Germinal center (tissue), 1 donor: ENCODE measurements at regions not wholly inside any gene's neighbourhood (a gene's known extent, or its start where the extent isn't known, plus 50 kb on each side); places are given as distances from the start of the nearest gene placed in this dataset.
A peak's percentile ranks its signal among the peaks of the same experiment; 100 is the strongest.

ENCODE experiments used
- DNase-seq: peaks from one replicate; pipeline ENCODE4 v3.0.0; 2012; ENCODE audit warnings: mixed read lengths, low spot score

- no peak for DNase-seq
Observed at GRCh38 chr6:113301651-113302050, 555.5 kb upstream of the MARCKS start.

GRCh38 chr6:113304116-113304515, 553.0 kb upstream of the MARCKS start:
- DNase-seq, result no peak

- DNase-seq, result peak; percentile 2
Observed at GRCh38 chr6:113306552-113307145, 550.5 kb upstream of the MARCKS start.

GRCh38 chr6:113308266-113308665, 548.9 kb upstream of the MARCKS start:
- no peak for DNase-seq

GRCh38 chr6:113313841-113314240, 543.3 kb upstream of the MARCKS start:
- DNase-seq, result no peak

GRCh38 chr6:113315165-113315564, 542.0 kb upstream of the MARCKS start:
- DNase-seq, result no peak

GRCh38 chr6:113315879-113316278, 541.3 kb upstream of the MARCKS start:
- no peak for DNase-seq

- DNase-seq, result no peak
Observed at GRCh38 chr6:113317442-113317841, 539.7 kb upstream of the MARCKS start.

GRCh38 chr6:113317891-113318574, 539.1 kb upstream of the MARCKS start:
- DNase-seq, result no peak

GRCh38 chr6:113318575-113318917, 538.6 kb upstream of the MARCKS start:
- no peak for DNase-seq

- no peak for DNase-seq
Observed at GRCh38 chr6:113320653-113321052, 536.5 kb upstream of the MARCKS start.

- no peak for DNase-seq
Observed at GRCh38 chr6:113326781-113327180, 530.4 kb upstream of the MARCKS start.

GRCh38 chr6:113328886-113329381, 528.2 kb upstream of the MARCKS start:
- no peak for DNase-seq

- DNase-seq, result no peak
Observed at GRCh38 chr6:113329942-113330635, 527.1 kb upstream of the MARCKS start.

- no peak for DNase-seq
Observed at GRCh38 chr6:113330636-113330946, 526.6 kb upstream of the MARCKS start.

GRCh38 chr6:113331021-113331420, 526.1 kb upstream of the MARCKS start:
- no peak for DNase-seq

- no peak for DNase-seq
Observed at GRCh38 chr6:113338644-113339043, 518.5 kb upstream of the MARCKS start.

- DNase-seq, result no peak
Observed at GRCh38 chr6:113339209-113339608, 517.9 kb upstream of the MARCKS start.

- no peak for DNase-seq
Observed at GRCh38 chr6:113340371-113340770, 516.8 kb upstream of the MARCKS start.

GRCh38 chr6:113343940-113344339, 513.2 kb upstream of the MARCKS start:
- DNase-seq, result no peak

GRCh38 chr6:113344969-113345368, 512.2 kb upstream of the MARCKS start:
- DNase-seq, result no peak

GRCh38 chr6:113347436-113347835, 509.7 kb upstream of the MARCKS start:
- no peak for DNase-seq

GRCh38 chr6:113350461-113350860, 506.7 kb upstream of the MARCKS start:
- DNase-seq, result no peak
